H1 (cell line): ENCODE measurements at regions not wholly inside any gene's neighbourhood (a gene's known extent, or its start where the extent isn't known, plus 50 kb on each side); places are given as distances from the start of the nearest gene placed in this dataset.

Experiments
- CHD7 ChIP-seq: fragments of 300-600 bp; sonication (generic); IDR thresholded peaks from 2 replicates; pipeline ENCODE4 v1.7.1; 2012; ENCODE audit warnings: low read length, moderate library complexity, mild to moderate bottlenecking, inconsistent platforms; ENCODE audit not compliant: insufficient replicate concordance
- GABPA ChIP-seq: IDR thresholded peaks from 2 replicates; pipeline ENCODE4 v1.6.1; 2011; ENCODE audit warnings: mild to moderate bottlenecking, low read length, moderate library complexity, borderline replicate concordance; ENCODE audit not compliant: insufficient read depth
- NRF1 ChIP-seq: IDR thresholded peaks from 2 replicates; pipeline ENCODE4 v1.6.1; 2011; ENCODE audit warnings: mild to moderate bottlenecking, low read depth, low read length, improper control_type of control experiment
- SAP30 ChIP-seq: fragments of 300-600 bp; sonication (generic); IDR thresholded peaks from 2 replicates; pipeline ENCODE4 v1.7.1; 2012; ENCODE audit warnings: low read length, moderate library complexity, mild to moderate bottlenecking, inconsistent platforms; ENCODE audit not compliant: insufficient read depth, insufficient replicate concordance
- SIRT6 ChIP-seq: IDR thresholded peaks from one replicate; pipeline ENCODE4 v1.7.1; 2012; ENCODE audit warnings: low read length, inconsistent platforms
- SP1 ChIP-seq: IDR thresholded peaks from 2 replicates; pipeline ENCODE4 v1.6.1; 2011; ENCODE audit warnings: low read depth, low read length

DNA sequence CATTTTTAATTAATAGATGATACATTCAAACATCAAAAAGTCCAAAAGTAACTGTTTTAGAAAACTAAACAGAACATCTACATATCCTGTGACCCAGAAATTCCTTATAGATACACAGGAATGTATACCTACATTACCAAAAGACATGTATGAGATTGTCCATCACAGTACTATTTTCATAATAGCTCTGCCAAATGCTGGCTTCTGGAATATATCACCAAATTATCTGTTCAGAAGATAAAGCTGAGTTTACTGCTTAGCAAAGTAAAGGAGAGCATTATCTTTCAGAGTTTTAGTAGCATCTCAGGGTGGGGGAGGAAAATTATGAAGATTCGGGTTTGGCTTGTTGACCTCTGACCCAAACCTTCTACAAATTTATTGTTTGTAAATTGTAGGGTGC, 368.9 kb upstream of the SLC7A11 start (continued):
- TF ChIP-seq SAP30 (no peak), CHD7 (no peak), SP1 (no peak), GABPA (no peak), SIRT6 (no peak), NRF1 (no peak)
